ENCODE measurements at regions not wholly inside any gene's neighbourhood (a gene's known extent, or its start where the extent isn't known, plus 50 kb on each side); places are given as distances from the start of the nearest gene placed in this dataset.

DNA sequence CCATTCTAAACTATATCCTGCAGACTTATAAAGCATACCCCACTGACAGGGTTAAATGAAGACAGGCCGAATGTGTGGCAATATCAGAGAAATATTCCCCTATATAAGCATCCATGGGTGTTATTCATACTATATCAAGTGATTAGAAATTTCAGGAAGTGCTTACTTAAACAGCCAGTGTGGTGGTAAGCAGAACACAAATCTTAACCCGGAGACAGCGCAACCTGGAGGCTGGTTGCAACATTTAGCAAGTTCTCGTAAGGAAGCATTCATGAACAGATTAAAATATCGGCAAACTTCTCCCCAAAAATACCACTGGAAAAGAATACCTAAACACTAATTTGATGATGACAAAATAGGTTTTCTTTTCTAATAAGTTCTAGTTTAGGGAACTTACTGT, 261.2 kb downstream of the CBLL2 start:
- CTCF ChIA-PET (ENCODE audit: low intra/inter-chr PET ratio), result no interaction called here
- H3K4me1 ChIP-seq (replicated peaks in 1 of 2; ENCODE audit: control insufficient read depth in 2 of 2, insufficient read depth in 2 of 2, low read length in 2 of 2), result no peaks in the 10 kb centered on the region
- H3K4me3 ChIP-seq, result no peak overlapping the region
- POLR2A ChIA-PET, result no interaction called here
- no peak overlapping the region for H2AFZ ChIP-seq (ENCODE audit: low read depth, low read length)
- DNase-seq (ENCODE audit: extremely low read depth in 1 of 4, low spot score in 3 of 4) (no peak), FAIRE-seq (no peak), ATAC-seq (no peak)
- no peaks in the 10 kb centered on the region for H4K20me1 ChIP-seq (replicated peaks; ENCODE audit: control insufficient read depth, insufficient read depth, low read length)
- WGBS (ENCODE audit: insufficient coverage, low coverage, missing lambda C conversion rate), result 0% methylated on average over 5 of the region's 5 CpGs
- in situ Hi-C loops (cut with MboI), result no loop called here
- no peaks in the 10 kb centered on the region for H3K36me3 ChIP-seq (ENCODE audit: control insufficient read depth, insufficient read depth, low read length)
- H3K27me3 ChIP-seq (ENCODE audit: control insufficient read depth in 2 of 2, insufficient read depth in 2 of 2, low read length in 2 of 2), result no peaks in the 10 kb centered on the region
- no peak overlapping the region for H3K9ac ChIP-seq (ENCODE audit: insufficient read depth in 1 of 2, low read depth in 2 of 2, low read length in 2 of 2)
- H3K9me3 ChIP-seq (replicated peaks; ENCODE audit: control insufficient read depth, insufficient read depth, low read depth, low read length), result no peaks in the 10 kb centered on the region
- H3K27ac ChIP-seq (ENCODE audit: extremely low read depth, low read depth, low read length), result no peak overlapping the region
- no peak overlapping the region for H3K4me2 ChIP-seq (ENCODE audit: insufficient read depth, low read length)
- H3K9me1 ChIP-seq (ENCODE audit: control insufficient read depth, insufficient read depth, low read length), result no peaks in the 10 kb centered on the region
- TF ChIP-seq, protein P1, sequence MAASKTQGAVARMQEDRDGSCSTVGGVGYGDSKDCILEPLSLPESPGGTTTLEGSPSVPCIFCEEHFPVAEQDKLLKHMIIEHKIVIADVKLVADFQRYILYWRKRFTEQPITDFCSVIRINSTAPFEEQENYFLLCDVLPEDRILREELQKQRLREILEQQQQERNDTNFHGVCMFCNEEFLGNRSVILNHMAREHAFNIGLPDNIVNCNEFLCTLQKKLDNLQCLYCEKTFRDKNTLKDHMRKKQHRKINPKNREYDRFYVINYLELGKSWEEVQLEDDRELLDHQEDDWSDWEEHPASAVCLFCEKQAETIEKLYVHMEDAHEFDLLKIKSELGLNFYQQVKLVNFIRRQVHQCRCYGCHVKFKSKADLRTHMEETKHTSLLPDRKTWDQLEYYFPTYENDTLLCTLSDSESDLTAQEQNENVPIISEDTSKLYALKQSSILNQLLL (CRISPR knock-in tag; IDR thresholded peaks at IDR 0.05; ENCODE audit: borderline replicate concordance), result no peak
- TF ChIP-seq RCOR1 (IDR thresholded peaks at IDR 0.05; ENCODE audit: borderline replicate concordance in 1 of 2, low read depth in 2 of 2, low read length in 2 of 2) (no peak), SRF (CRISPR knock-in tag; IDR thresholded peaks at IDR 0.05) (no peak), MAFF (IDR thresholded peaks at IDR 0.05; ENCODE audit: low read length) (no peak), FUS (optimal IDR thresholded peaks at IDR 0.05; ENCODE audit: low read depth, low read length) (no peak), NCOA6 (IDR thresholded peaks at IDR 0.05) (no peak), TEAD1 (CRISPR knock-in tag; IDR thresholded peaks at IDR 0.05) (no peak), ZBTB7A (IDR thresholded peaks at IDR 0.05; ENCODE audit: borderline replicate concordance, control insufficient read depth, low read depth, low read length) (no peak), GATA2 (CRISPR knock-in tag; IDR thresholded peaks at IDR 0.05) (no peak), MCM5 (IDR thresholded peaks at IDR 0.05; ENCODE audit: low read depth) (no peak), DMBX1 (CRISPR knock-in tag; IDR thresholded peaks at IDR 0.05; ENCODE audit: borderline replicate concordance) (no peak), ZNF551 (CRISPR knock-in tag; IDR thresholded peaks at IDR 0.05) (no peak), DPF2 (IDR thresholded peaks at IDR 0.05) (no peak), ZNF3 (CRISPR knock-in tag; IDR thresholded peaks at IDR 0.05) (no peak), ZNF282 (CRISPR knock-in tag; IDR thresholded peaks at IDR 0.05) (no peak), MTA1 (IDR thresholded peaks at IDR 0.05; ENCODE audit: borderline replicate concordance) (no peak), C11orf30 (IDR thresholded peaks at IDR 0.05; ENCODE audit: low read depth) (no peak)
- H3K79me2 ChIP-seq (ENCODE audit: control insufficient read depth, insufficient read depth, low read length), result no peaks in the 10 kb centered on the region
- BruUV-seq (replicated peaks), result no TSS peak
- intact Hi-C loops (cut with micrococcal nuclease), result no loop called here
